Activated CD4-positive, alpha-beta memory T cell treated with anti-CD3 and anti-CD28 coated beads, Interleukin-2, amount 10 ng/mL, durations not matched to agents 7 days and 5 days (primary cell): ENCODE measurements at regions not wholly inside any gene's neighbourhood (a gene's known extent, or its start where the extent isn't known, plus 50 kb on each side); places are given as distances from the start of the nearest gene placed in this dataset.
"Not testable (repeated sequence)": the region's sequence is repeated elsewhere in the genome, so short reads cannot be mapped to it uniquely, and the experiment has no call there.

ENCODE experiments used
- CTCF ChIA-PET: fragments of 350-600 bp; sonication (Branson Sonifier 250); formaldehyde crosslinking; loops from one replicate; lab custom pipeline; 2021; ENCODE audit warnings: antibody characterized with exemption, inconsistent platforms; lab: Charles Lee
- POLR2A ChIA-PET: fragments of 350-600 bp; sonication (Branson Sonifier 250); formaldehyde crosslinking; loops from one replicate; lab custom pipeline; 2021; ENCODE audit warnings: antibody characterized with exemption; lab: Charles Lee
- DNase-seq: peaks from one replicate; pipeline ENCODE4 v3.0.0-alpha.2; 2020
- H3K27ac Mint-ChIP-seq: one replicate; pipeline ENCODE4 v1.8.0; 2021; ENCODE audit warnings: mild to moderate bottlenecking, mixed read lengths
- H3K27me3 Mint-ChIP-seq: one replicate; pipeline ENCODE4 v1.8.0; 2021; ENCODE audit warnings: mixed read lengths
- H3K36me3 Mint-ChIP-seq: one replicate; pipeline ENCODE4 v1.8.0; 2021; ENCODE audit warnings: low read depth, mixed read lengths
- H3K4me1 Mint-ChIP-seq: one replicate; pipeline ENCODE4 v1.8.0; 2021; ENCODE audit warnings: mixed read lengths
- H3K4me3 Mint-ChIP-seq: one replicate; pipeline ENCODE4 v1.8.0; 2021; ENCODE audit warnings: mild to moderate bottlenecking, mixed read lengths
- H3K9me3 Mint-ChIP-seq: one replicate; pipeline ENCODE4 v1.8.0; 2021; ENCODE audit warnings: mixed read lengths

- H3K4me3 Mint-ChIP-seq = no peak overlapping the region
- ChIA-PET CTCF (no interaction called here), POLR2A (no interaction called here)
- no peaks in the 10 kb centered on the region for H3K27me3 Mint-ChIP-seq
- no peak overlapping the region for H3K27ac Mint-ChIP-seq
- DNase-seq = no peak
- H3K9me3 Mint-ChIP-seq = no peaks in the 10 kb centered on the region
- H3K4me1 Mint-ChIP-seq = no peaks in the 10 kb centered on the region
- no peaks in the 10 kb centered on the region for H3K36me3 Mint-ChIP-seq
Observed at GRCh38 chr12:32993404-32993803, 96.8 kb upstream of the PKP2 start.

GRCh38 chr12:32989705-32990104 lies 93.1 kb upstream of the PKP2 start:
- DNase-seq = no peak
- Mint-ChIP-seq H3K36me3 (no peaks in the 10 kb centered on the region), H3K27me3 (no peaks in the 10 kb centered on the region), H3K27ac (no peak overlapping the region), H3K4me1 (no peaks in the 10 kb centered on the region), H3K4me3 (no peak overlapping the region), H3K9me3 (no peaks in the 10 kb centered on the region)
- POLR2A ChIA-PET = no interaction called here
- CTCF ChIA-PET = no interaction called here

DNA sequence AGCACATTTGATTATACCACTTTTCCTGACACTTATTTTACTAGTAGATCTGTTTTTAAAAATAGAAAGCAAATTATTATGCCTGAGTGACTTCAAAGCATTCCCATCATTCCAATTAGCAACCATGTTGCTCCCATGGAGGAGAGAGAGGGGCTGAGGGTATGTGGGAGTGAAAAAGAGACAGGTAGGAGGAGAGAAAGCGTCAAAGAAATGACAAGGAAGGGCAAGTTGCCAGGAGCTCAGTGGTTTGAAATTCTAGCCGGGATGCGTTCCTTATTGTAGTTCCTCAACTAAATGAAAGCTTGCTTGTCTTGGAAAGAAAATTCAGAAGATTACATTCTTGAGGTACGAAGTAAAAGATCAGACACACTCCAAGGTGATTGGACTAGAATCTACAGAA lies 92.4 kb upstream of the PKP2 start:
- CTCF ChIA-PET = no interaction called here
- Mint-ChIP-seq H3K4me1 (no peaks in the 10 kb centered on the region), H3K36me3 (no peaks in the 10 kb centered on the region), H3K9me3 (no peaks in the 10 kb centered on the region), H3K27ac (no peak overlapping the region), H3K4me3 (no peak overlapping the region), H3K27me3 (no peaks in the 10 kb centered on the region)
- POLR2A ChIA-PET = no interaction called here
- DNase-seq = no peak

DNA sequence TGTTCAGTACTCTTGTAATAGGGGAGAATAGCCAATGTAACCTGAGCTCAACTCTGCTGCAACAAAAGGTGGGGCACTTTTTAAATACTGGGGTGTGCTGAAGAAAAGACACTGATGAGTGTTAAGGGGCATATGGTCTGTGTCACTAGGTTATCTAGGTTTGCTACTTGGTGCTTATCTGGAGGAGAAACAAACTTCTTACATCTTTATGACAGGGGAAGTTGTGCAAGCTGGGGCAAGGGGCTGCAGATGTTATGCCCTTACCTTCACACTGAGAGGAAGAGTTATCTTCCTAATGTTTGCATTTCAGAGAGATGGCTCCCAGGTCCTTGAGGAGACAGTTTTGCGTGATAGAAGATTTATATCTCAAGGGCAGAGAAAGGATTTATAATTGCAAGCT lies 90.9 kb upstream of the PKP2 start:
- Mint-ChIP-seq H3K4me1 (no peaks in the 10 kb centered on the region), H3K36me3 (no peaks in the 10 kb centered on the region), H3K27me3 (no peaks in the 10 kb centered on the region), H3K4me3 (no peak overlapping the region), H3K27ac (no peak overlapping the region), H3K9me3 (no peaks in the 10 kb centered on the region)
- POLR2A ChIA-PET = no interaction called here
- CTCF ChIA-PET = no interaction called here
- no peak for DNase-seq

GRCh38 chr12:32983968-32984367 lies 87.4 kb upstream of the PKP2 start:
- H3K4me1 Mint-ChIP-seq = no peaks in the 10 kb centered on the region
- H3K36me3 Mint-ChIP-seq = no peaks in the 10 kb centered on the region
- no peak overlapping the region for H3K27ac Mint-ChIP-seq
- H3K27me3 Mint-ChIP-seq = no peaks in the 10 kb centered on the region
- ChIA-PET CTCF (no interaction called here), POLR2A (no interaction called here)
- DNase-seq = no peak
- H3K4me3 Mint-ChIP-seq = no peak overlapping the region
- no peaks in the 10 kb centered on the region for H3K9me3 Mint-ChIP-seq

- Mint-ChIP-seq H3K27ac (no peak overlapping the region), H3K36me3 (no peaks in the 10 kb centered on the region), H3K27me3 (no peaks in the 10 kb centered on the region), H3K4me1 (no peaks in the 10 kb centered on the region), H3K4me3 (no peak overlapping the region), H3K9me3 (no peaks in the 10 kb centered on the region)
- CTCF ChIA-PET = no interaction called here
- POLR2A ChIA-PET = no interaction called here
- no peak for DNase-seq
Observed at GRCh38 chr12:32983332-32983731, 86.8 kb upstream of the PKP2 start.

- Mint-ChIP-seq H3K4me1 (no peaks in the 10 kb centered on the region), H3K36me3 (no peaks in the 10 kb centered on the region), H3K27me3 (no peaks in the 10 kb centered on the region), H3K27ac (no peak overlapping the region), H3K4me3 (no peak overlapping the region), H3K9me3 (no peaks in the 10 kb centered on the region)
- ChIA-PET POLR2A (no interaction called here), CTCF (no interaction called here)
- DNase-seq = no peak
Observed at GRCh38 chr12:32981139-32981538, 84.6 kb upstream of the PKP2 start.

DNA sequence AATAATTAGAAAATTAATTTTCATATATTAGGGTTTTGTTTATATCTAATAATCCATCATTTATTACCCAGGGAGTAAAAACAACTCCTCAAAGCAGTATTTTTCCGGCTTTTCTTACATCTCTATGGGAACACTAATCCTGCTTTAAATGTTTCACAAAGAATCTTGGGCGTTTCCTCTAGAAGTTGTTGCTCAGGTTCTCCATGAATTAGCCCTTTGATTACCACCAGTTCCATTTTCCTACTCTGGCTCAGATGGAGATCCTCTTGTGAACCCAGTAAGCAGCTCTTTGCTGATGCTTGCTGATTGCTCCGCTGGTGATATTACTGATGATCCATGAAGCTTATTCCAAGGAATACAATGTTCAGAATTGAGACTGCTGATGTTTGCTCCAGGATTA lies 78.5 kb upstream of the PKP2 start:
- ChIA-PET POLR2A (no interaction called here), CTCF (no interaction called here)
- Mint-ChIP-seq H3K36me3 (no peaks in the 10 kb centered on the region), H3K4me3 (no peak overlapping the region), H3K4me1 (no peaks in the 10 kb centered on the region), H3K27ac (no peak overlapping the region), H3K9me3 (no peaks in the 10 kb centered on the region), H3K27me3 (no peaks in the 10 kb centered on the region)
- no peak for DNase-seq

- Mint-ChIP-seq H3K27me3 (no peaks in the 10 kb centered on the region), H3K36me3 (no peaks in the 10 kb centered on the region), H3K4me3 (no peak overlapping the region), H3K9me3 (no peaks in the 10 kb centered on the region), H3K4me1 (no peaks in the 10 kb centered on the region), H3K27ac (no peak overlapping the region)
- POLR2A ChIA-PET = no interaction called here
- CTCF ChIA-PET = no interaction called here
- no peak for DNase-seq
Observed at GRCh38 chr12:32970465-32971110, 74.0 kb upstream of the PKP2 start.

- H3K4me1 Mint-ChIP-seq = no peaks in the 10 kb centered on the region
- CTCF ChIA-PET = no interaction called here
- DNase-seq = no peak
- POLR2A ChIA-PET = no interaction called here
- no peak overlapping the region for H3K4me3 Mint-ChIP-seq
- H3K9me3 Mint-ChIP-seq = no peaks in the 10 kb centered on the region
- H3K36me3 Mint-ChIP-seq = no peaks in the 10 kb centered on the region
- H3K27ac Mint-ChIP-seq = no peak overlapping the region
- H3K27me3 Mint-ChIP-seq = no peaks in the 10 kb centered on the region
Observed at GRCh38 chr12:32964981-32965585, 68.5 kb upstream of the PKP2 start.

GRCh38 chr12:32956418-32956817 lies 59.8 kb upstream of the PKP2 start:
- H3K9me3 Mint-ChIP-seq, H3K4me1 Mint-ChIP-seq, DNase-seq, CTCF ChIA-PET, H3K27ac Mint-ChIP-seq, H3K27me3 Mint-ChIP-seq, H3K36me3 Mint-ChIP-seq, H3K4me3 Mint-ChIP-seq, POLR2A ChIA-PET: not testable (repeated sequence)

- H3K4me3 Mint-ChIP-seq = no peak overlapping the region
- no peaks in the 10 kb centered on the region for H3K4me1 Mint-ChIP-seq
- no peak for DNase-seq
- no peaks in the 10 kb centered on the region for H3K27me3 Mint-ChIP-seq
- ChIA-PET CTCF (no interaction called here), POLR2A (no interaction called here)
- no peak overlapping the region for H3K27ac Mint-ChIP-seq
- no peaks in the 10 kb centered on the region for H3K9me3 Mint-ChIP-seq
- H3K36me3 Mint-ChIP-seq = no peaks in the 10 kb centered on the region
Observed at GRCh38 chr12:32952681-32953080, 56.1 kb upstream of the PKP2 start.

DNA sequence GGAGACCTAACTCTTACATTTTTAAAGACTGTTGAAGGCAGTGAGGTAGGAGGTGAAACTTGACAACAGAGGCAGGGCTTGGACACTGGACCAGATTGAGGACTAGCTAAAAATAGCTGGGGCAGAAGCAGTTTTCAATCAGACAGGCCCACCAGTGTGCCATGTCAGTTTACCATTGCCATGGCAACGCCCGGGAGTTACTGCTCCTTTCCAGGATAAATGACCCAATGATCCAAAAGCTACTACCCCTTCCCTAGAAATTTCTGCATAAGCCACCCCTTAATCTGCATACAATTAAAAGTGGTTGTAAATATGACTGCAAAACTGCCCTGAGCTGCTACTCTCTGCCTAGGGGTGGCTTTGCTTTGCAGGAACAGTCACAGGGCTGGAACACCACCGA lies 53.2 kb upstream of the PKP2 start:
- ChIA-PET POLR2A (no interaction called here), CTCF (no interaction called here)
- H3K27ac Mint-ChIP-seq = no peak overlapping the region
- DNase-seq = no peak
- H3K9me3 Mint-ChIP-seq = no peaks in the 10 kb centered on the region
- H3K4me3 Mint-ChIP-seq = no peak overlapping the region
- no peaks in the 10 kb centered on the region for H3K4me1 Mint-ChIP-seq
- H3K27me3 Mint-ChIP-seq = no peaks in the 10 kb centered on the region
- H3K36me3 Mint-ChIP-seq = no peaks in the 10 kb centered on the region
